ENCODE measurements at regions not wholly inside any gene's neighbourhood (a gene's known extent, or its start where the extent isn't known, plus 50 kb on each side); places are given as distances from the start of the nearest gene placed in this dataset.

- H3K27me3 Mint-ChIP-seq = no peaks in the 10 kb centered on the region
- H3K27ac Mint-ChIP-seq = no peak overlapping the region
- DNase-seq = no peak
- no peak for ATAC-seq
- no peak overlapping the region for H3K4me3 Mint-ChIP-seq
- no peaks in the 10 kb centered on the region for H3K4me1 Mint-ChIP-seq
- H3K9me3 Mint-ChIP-seq = no peaks in the 10 kb centered on the region
- no peaks in the 10 kb centered on the region for H3K36me3 Mint-ChIP-seq (ENCODE audit: low read depth)
Observed at GRCh38 chr6:98027898-98028297, 744.9 kb upstream of the MMS22L start.

DNA sequence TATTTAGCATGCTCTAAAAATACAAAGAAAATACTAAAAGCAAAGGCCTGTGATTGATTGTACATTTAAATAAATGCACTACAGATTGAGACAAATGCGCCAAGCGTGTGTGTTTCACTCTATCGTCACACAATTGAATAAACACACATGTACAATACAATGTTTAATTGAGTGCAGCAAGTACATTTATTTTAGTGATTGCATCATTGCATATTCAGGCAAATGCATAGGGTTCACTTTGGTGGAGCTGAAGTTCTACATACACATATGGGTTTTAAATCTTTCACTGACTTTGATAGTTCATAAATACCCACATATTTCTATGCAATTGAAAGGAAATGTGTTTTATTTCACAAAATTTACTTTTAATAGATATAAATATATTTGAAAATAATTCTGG lies 750.6 kb upstream of the MMS22L start:
- H3K27me3 Mint-ChIP-seq = no peaks in the 10 kb centered on the region
- H3K4me3 Mint-ChIP-seq = no peak overlapping the region
- no peaks in the 10 kb centered on the region for H3K9me3 Mint-ChIP-seq
- DNase-seq (no peak), ATAC-seq (no peak)
- no peak overlapping the region for H3K27ac Mint-ChIP-seq
- H3K36me3 Mint-ChIP-seq (ENCODE audit: low read depth) = no peaks in the 10 kb centered on the region
- H3K4me1 Mint-ChIP-seq = no peaks in the 10 kb centered on the region

- H3K4me3 Mint-ChIP-seq = no peak overlapping the region
- H3K27ac Mint-ChIP-seq = no peak overlapping the region
- no peaks in the 10 kb centered on the region for H3K4me1 Mint-ChIP-seq
- no peaks in the 10 kb centered on the region for H3K9me3 Mint-ChIP-seq
- no peak for ATAC-seq
- H3K36me3 Mint-ChIP-seq (ENCODE audit: low read depth) = no peaks in the 10 kb centered on the region
- no peaks in the 10 kb centered on the region for H3K27me3 Mint-ChIP-seq
- no peak for DNase-seq
Observed at GRCh38 chr6:98036344-98036923, 753.4 kb upstream of the MMS22L start.

GRCh38 chr6:98037571-98037970 lies 754.6 kb upstream of the MMS22L start:
- DNase-seq (no peak), ATAC-seq (no peak)
- Mint-ChIP-seq H3K4me1 (no peaks in the 10 kb centered on the region), H3K9me3 (no peaks in the 10 kb centered on the region), H3K4me3 (no peak overlapping the region), H3K27ac (no peak overlapping the region), H3K27me3 (no peaks in the 10 kb centered on the region), H3K36me3 (ENCODE audit: low read depth) (no peaks in the 10 kb centered on the region)

DNA sequence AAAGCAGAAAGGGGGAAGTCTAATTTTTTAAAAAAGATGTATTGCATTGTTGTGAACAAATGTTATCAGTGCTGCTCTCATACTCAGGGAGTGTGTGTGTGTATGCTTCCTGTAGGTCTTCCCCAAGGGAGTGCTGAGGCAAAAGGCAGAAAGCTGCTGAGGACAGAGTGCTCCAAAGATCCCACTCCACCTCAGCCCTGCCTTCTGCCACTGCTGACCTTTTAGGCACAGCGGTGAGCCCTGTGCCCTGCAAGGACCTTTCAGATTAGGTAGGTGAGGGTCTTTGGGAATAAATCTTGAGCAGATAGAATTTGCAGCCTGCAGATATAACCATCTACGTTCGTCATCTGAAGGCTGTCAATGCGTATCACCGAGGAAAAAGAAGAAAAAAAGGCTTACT lies 756.4 kb upstream of the MMS22L start:
- ATAC-seq (no peak), DNase-seq (no peak)
- no peaks in the 10 kb centered on the region for H3K36me3 Mint-ChIP-seq (ENCODE audit: low read depth)
- no peaks in the 10 kb centered on the region for H3K27me3 Mint-ChIP-seq
- H3K9me3 Mint-ChIP-seq = no peaks in the 10 kb centered on the region
- H3K4me1 Mint-ChIP-seq = no peaks in the 10 kb centered on the region
- H3K27ac Mint-ChIP-seq = no peak overlapping the region
- no peak overlapping the region for H3K4me3 Mint-ChIP-seq

GRCh38 chr6:98039904-98040607 lies 757.0 kb upstream of the MMS22L start:
- no peak overlapping the region for H3K4me3 Mint-ChIP-seq
- H3K9me3 Mint-ChIP-seq = no peaks in the 10 kb centered on the region
- H3K36me3 Mint-ChIP-seq (ENCODE audit: low read depth) = no peaks in the 10 kb centered on the region
- ATAC-seq (no peak), DNase-seq (no peak)
- H3K27me3 Mint-ChIP-seq = no peaks in the 10 kb centered on the region
- H3K4me1 Mint-ChIP-seq = no peaks in the 10 kb centered on the region
- no peak overlapping the region for H3K27ac Mint-ChIP-seq

DNA sequence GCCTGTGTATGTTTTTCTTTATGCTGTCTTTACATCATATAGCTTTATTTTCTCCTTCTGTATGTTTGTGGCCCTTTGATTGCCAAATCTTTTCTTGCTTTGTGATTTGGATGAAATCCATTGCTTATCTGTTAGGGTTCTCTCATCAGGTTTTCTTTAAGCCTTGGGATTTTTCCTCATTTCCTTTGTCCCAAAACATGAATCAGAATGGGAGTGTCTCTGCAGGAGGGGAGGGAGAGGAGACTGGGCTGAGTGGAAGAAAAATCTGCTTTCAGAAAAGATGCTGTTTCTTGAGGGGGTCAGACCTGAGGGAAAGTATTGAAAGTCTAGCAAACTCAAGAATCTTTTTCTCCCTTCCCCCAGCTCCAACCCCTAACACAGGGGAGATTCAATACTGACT lies 758.0 kb upstream of the MMS22L start:
- H3K27me3 Mint-ChIP-seq = no peaks in the 10 kb centered on the region
- H3K4me1 Mint-ChIP-seq = no peaks in the 10 kb centered on the region
- no peaks in the 10 kb centered on the region for H3K9me3 Mint-ChIP-seq
- ATAC-seq (no peak), DNase-seq (no peak)
- H3K36me3 Mint-ChIP-seq (ENCODE audit: low read depth) = no peaks in the 10 kb centered on the region
- H3K27ac Mint-ChIP-seq = no peak overlapping the region
- no peak overlapping the region for H3K4me3 Mint-ChIP-seq

DNA sequence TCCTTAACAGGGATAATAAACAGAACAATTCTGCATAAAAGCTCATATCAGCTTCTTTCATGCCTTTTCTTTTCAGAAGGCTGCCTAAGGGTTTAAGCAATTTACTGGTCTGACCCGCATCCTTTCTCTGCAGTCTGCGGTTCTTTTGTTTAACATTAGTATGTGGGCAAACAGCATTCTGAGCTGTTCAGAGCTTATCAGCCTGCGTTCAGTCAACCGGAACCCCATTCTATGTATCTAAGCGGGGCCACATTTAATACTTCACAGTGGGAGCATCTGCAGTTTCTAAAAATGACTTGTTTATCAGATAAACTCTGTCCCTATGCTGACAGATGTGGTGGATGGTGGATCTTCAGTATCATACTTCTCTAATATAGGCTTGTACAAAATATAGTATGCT lies 758.9 kb upstream of the MMS22L start:
- ATAC-seq = no peak
- Mint-ChIP-seq H3K36me3 (ENCODE audit: low read depth) (no peaks in the 10 kb centered on the region), H3K9me3 (no peaks in the 10 kb centered on the region)

GRCh38 chr6:98044151-98044561 lies 761.1 kb upstream of the MMS22L start:
- DNase-seq = no peak

More for the DNA sequence above, 758.9 kb upstream of the MMS22L start:
- Mint-ChIP-seq H3K4me1 (no peaks in the 10 kb centered on the region), H3K27me3 (no peaks in the 10 kb centered on the region), H3K4me3 (no peak overlapping the region), H3K27ac (no peak overlapping the region)
- DNase-seq = no peak

GRCh38 chr6:98044791-98045470 lies 761.9 kb upstream of the MMS22L start:
- Mint-ChIP-seq H3K4me1 (no peaks in the 10 kb centered on the region), H3K27ac (no peak overlapping the region), H3K27me3 (no peaks in the 10 kb centered on the region), H3K9me3 (no peaks in the 10 kb centered on the region), H3K4me3 (no peak overlapping the region), H3K36me3 (ENCODE audit: low read depth) (no peaks in the 10 kb centered on the region)
- DNase-seq (no peak), ATAC-seq (no peak)

More at GRCh38 chr6:98044151-98044561, 761.1 kb upstream of the MMS22L start:
- Mint-ChIP-seq H3K27ac (no peak overlapping the region), H3K9me3 (no peaks in the 10 kb centered on the region), H3K36me3 (ENCODE audit: low read depth) (no peaks in the 10 kb centered on the region), H3K4me3 (no peak overlapping the region), H3K27me3 (no peaks in the 10 kb centered on the region), H3K4me1 (no peaks in the 10 kb centered on the region)
- no peak for ATAC-seq

- H3K4me3 Mint-ChIP-seq = no peak overlapping the region
- H3K9me3 Mint-ChIP-seq = no peaks in the 10 kb centered on the region
- H3K36me3 Mint-ChIP-seq (ENCODE audit: low read depth) = no peaks in the 10 kb centered on the region
- H3K27ac Mint-ChIP-seq = no peak overlapping the region
- DNase-seq (no peak), ATAC-seq (no peak)
- no peaks in the 10 kb centered on the region for H3K27me3 Mint-ChIP-seq
- H3K4me1 Mint-ChIP-seq = no peaks in the 10 kb centered on the region
Observed at GRCh38 chr6:98047164-98047563, 764.1 kb upstream of the MMS22L start.

GRCh38 chr6:98047871-98048270 lies 764.9 kb upstream of the MMS22L start:
- Mint-ChIP-seq H3K27ac (no peak overlapping the region), H3K9me3 (no peaks in the 10 kb centered on the region), H3K4me1 (no peaks in the 10 kb centered on the region), H3K4me3 (no peak overlapping the region), H3K36me3 (ENCODE audit: low read depth) (no peaks in the 10 kb centered on the region), H3K27me3 (no peaks in the 10 kb centered on the region)
- ATAC-seq (no peak), DNase-seq (no peak)

DNA sequence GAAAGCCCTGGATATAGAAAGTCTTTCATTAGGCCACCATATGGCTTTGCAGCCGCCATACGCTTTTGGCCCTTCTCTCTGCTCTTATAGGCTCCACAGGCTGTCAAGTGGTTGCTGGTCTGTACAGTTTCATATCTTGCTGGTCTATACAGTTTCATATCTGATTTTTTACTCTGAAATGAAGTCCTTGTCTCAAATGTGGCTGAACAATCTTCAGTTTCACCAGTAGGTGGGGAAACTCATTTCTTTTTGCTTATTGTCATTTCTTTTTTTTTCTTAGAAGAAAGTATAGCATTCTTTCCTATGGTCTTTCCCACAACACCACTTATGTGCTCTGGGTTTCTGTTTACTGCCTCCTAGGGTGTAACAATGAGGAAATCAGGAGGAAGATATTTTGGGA lies 771.4 kb upstream of the MMS22L start:
- Mint-ChIP-seq H3K4me3 (no peak overlapping the region), H3K4me1 (no peaks in the 10 kb centered on the region), H3K27me3 (no peaks in the 10 kb centered on the region), H3K9me3 (no peaks in the 10 kb centered on the region), H3K36me3 (ENCODE audit: low read depth) (no peaks in the 10 kb centered on the region), H3K27ac (no peak overlapping the region)
- no peak for ATAC-seq
- no peak for DNase-seq

DNA sequence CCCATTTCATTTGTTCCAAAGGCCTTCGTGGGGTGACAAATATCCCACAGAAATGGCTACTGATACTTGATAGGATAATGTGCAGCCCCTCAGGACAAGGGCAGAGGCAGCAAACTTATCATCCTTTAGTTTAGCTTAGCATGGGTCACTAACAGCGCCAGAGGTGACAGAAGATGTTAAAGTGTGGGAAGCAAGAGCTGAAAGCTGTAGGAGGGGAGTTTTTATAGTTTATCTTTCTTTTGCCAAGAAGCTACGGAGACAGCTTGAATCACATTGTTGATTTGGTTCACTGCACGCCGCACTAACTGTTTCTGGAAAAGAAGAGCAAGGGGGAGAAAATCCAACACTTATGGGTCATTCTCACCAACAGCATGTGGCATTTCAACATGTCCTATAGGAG lies 773.9 kb upstream of the MMS22L start:
- no peaks in the 10 kb centered on the region for H3K36me3 Mint-ChIP-seq (ENCODE audit: low read depth)
- no peaks in the 10 kb centered on the region for H3K27me3 Mint-ChIP-seq
- no peaks in the 10 kb centered on the region for H3K4me1 Mint-ChIP-seq
- no peak overlapping the region for H3K4me3 Mint-ChIP-seq
- ATAC-seq (no peak), DNase-seq (no peak)
- no peaks in the 10 kb centered on the region for H3K9me3 Mint-ChIP-seq
- no peak overlapping the region for H3K27ac Mint-ChIP-seq

DNA sequence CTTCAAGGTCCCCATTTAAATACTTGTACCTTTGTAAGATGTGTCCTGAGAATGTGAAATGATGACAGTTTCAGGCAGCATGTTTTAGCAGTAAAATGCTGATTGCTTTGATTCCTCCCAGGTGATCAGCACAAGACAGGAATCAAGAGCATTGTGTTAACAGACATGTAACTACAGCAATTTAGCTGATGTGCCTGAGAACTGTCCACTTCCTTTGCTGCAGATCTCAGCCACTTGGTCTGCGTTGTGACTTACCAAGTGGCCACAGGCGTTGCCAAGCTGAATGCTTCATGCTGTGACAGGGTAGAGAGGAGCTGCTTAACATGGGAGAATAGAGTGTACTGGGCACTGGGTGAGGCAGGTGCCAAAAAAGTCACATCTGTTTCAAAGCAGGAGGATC lies 767.0 kb upstream of the POU3F2 start:
- Mint-ChIP-seq H3K9me3 (no peaks in the 10 kb centered on the region), H3K36me3 (ENCODE audit: low read depth) (no peaks in the 10 kb centered on the region), H3K27me3 (no peaks in the 10 kb centered on the region), H3K27ac (no peak overlapping the region), H3K4me1 (no peaks in the 10 kb centered on the region), H3K4me3 (no peak overlapping the region)
- no peak for ATAC-seq
- no peak for DNase-seq

Measured in activated naive CD8-positive, alpha-beta T cell treated with anti-CD3 and anti-CD28 coated beads, Interleukin-2, amount 50 U/mL, for 24 hours (primary cell).